ENCODE measurements at regions not wholly inside any gene's neighbourhood (a gene's known extent, or its start where the extent isn't known, plus 50 kb on each side); places are given as distances from the start of the nearest gene placed in this dataset.

GRCh38 chr11:95565724-95566141, 223.8 kb downstream of the FAM76B start:
- peak; percentile 24 for DNase-seq (ENCODE audit: low spot score)
- ChIA-PET POLR2A (ENCODE audit: low non-redundant PET) (no interaction called here), CTCF (no interaction called here)
- Histone ChIP-seq H3K27ac (ENCODE audit: low read depth, low read length, poor library complexity, severe bottlenecking) (no peak overlapping the region), H3K27me3 (replicated peaks; ENCODE audit: insufficient read depth, low read depth, low read length, poor library complexity) (no peaks in the 10 kb centered on the region), H3K4me3 (ENCODE audit: low read depth, low read length, poor library complexity, severe bottlenecking) (no peak overlapping the region), H3K9me3 (ENCODE audit: low read depth, low read length, poor library complexity, severe bottlenecking) (peaks cover 8% of the 10 kb centered on the region), H3K36me3 (ENCODE audit: insufficient read depth, low read length, poor library complexity, severe bottlenecking) (no peaks in the 10 kb centered on the region), H3K4me1 (ENCODE audit: insufficient read depth, low read length, poor library complexity, severe bottlenecking) (peaks cover 19% of the 10 kb centered on the region)
- TF ChIP-seq EZH2 (IDR thresholded peaks at IDR 0.05; ENCODE audit: borderline replicate concordance, low read depth, low read length, poor library complexity, severe bottlenecking) (no peak), CTCF (conservative IDR thresholded peaks at IDR 0.05; ENCODE audit: low read depth, low read length) (no peak)
- intact Hi-C loops (cut with micrococcal nuclease; ENCODE audit: unreplicated experiment), result no loop called here
- BruUV-seq (replicated peaks), result no TSS peak

GRCh38 chr11:95563859-95564258, 225.7 kb downstream of the FAM76B start:
- ChIA-PET CTCF (no interaction called here), POLR2A (ENCODE audit: low non-redundant PET) (no interaction called here)
- Histone ChIP-seq H3K4me3 (ENCODE audit: low read depth, low read length, poor library complexity, severe bottlenecking) (no peak overlapping the region), H3K4me1 (ENCODE audit: insufficient read depth, low read length, poor library complexity, severe bottlenecking) (peaks cover 19% of the 10 kb centered on the region), H3K36me3 (ENCODE audit: insufficient read depth, low read length, poor library complexity, severe bottlenecking) (no peaks in the 10 kb centered on the region), H3K27me3 (replicated peaks; ENCODE audit: insufficient read depth, low read depth, low read length, poor library complexity) (no peaks in the 10 kb centered on the region), H3K9me3 (ENCODE audit: low read depth, low read length, poor library complexity, severe bottlenecking) (no peaks in the 10 kb centered on the region), H3K27ac (ENCODE audit: low read depth, low read length, poor library complexity, severe bottlenecking) (no peak overlapping the region)
- DNase-seq (ENCODE audit: low spot score), result no peak
- no TSS peak for BruUV-seq (replicated peaks)
- intact Hi-C loops (cut with micrococcal nuclease; ENCODE audit: unreplicated experiment), result no loop called here
- no peak for TF ChIP-seq EZH2 (IDR thresholded peaks at IDR 0.05; ENCODE audit: borderline replicate concordance, low read depth, low read length, poor library complexity, severe bottlenecking)
- no peak for TF ChIP-seq CTCF (conservative IDR thresholded peaks at IDR 0.05; ENCODE audit: low read depth, low read length)

- H3K27ac ChIP-seq (ENCODE audit: low read depth, low read length, poor library complexity, severe bottlenecking), result no peak overlapping the region
- no peaks in the 10 kb centered on the region for H3K27me3 ChIP-seq (replicated peaks; ENCODE audit: insufficient read depth, low read depth, low read length, poor library complexity)
- no peak overlapping the region for H3K4me3 ChIP-seq (ENCODE audit: low read depth, low read length, poor library complexity, severe bottlenecking)
- no peaks in the 10 kb centered on the region for H3K36me3 ChIP-seq (ENCODE audit: insufficient read depth, low read length, poor library complexity, severe bottlenecking)
- ChIA-PET CTCF (no interaction called here), POLR2A (ENCODE audit: low non-redundant PET) (no interaction called here)
- no peak for DNase-seq (ENCODE audit: low spot score)
- no peak for TF ChIP-seq CTCF (conservative IDR thresholded peaks at IDR 0.05; ENCODE audit: low read depth, low read length)
- TF ChIP-seq EZH2 (IDR thresholded peaks at IDR 0.05; ENCODE audit: borderline replicate concordance, low read depth, low read length, poor library complexity, severe bottlenecking), result no peak
- H3K4me1 ChIP-seq (ENCODE audit: insufficient read depth, low read length, poor library complexity, severe bottlenecking), result peaks cover 19% of the 10 kb centered on the region
- no TSS peak for BruUV-seq (replicated peaks)
- intact Hi-C loops (cut with micrococcal nuclease; ENCODE audit: unreplicated experiment), result no loop called here
- H3K9me3 ChIP-seq (ENCODE audit: low read depth, low read length, poor library complexity, severe bottlenecking), result no peaks in the 10 kb centered on the region
Measured at GRCh38 chr11:95563173-95563572, 226.4 kb downstream of the FAM76B start.

Measured in A673 (cell line).